ENCODE measurements at regions not wholly inside any gene's neighbourhood (a gene's known extent, or its start where the extent isn't known, plus 50 kb on each side); places are given as distances from the start of the nearest gene placed in this dataset.

GRCh38 chr17:73785496-73785895 is 141.3 kb upstream of the SDK2 start:
- no peak for DNase-seq (ENCODE audit: low read depth)

GRCh38 chr17:73785958-73786743 is 141.9 kb upstream of the SDK2 start:
- no peak for DNase-seq (ENCODE audit: low read depth)

GRCh38 chr17:73787076-73788059 is 143.1 kb upstream of the SDK2 start:
- DNase-seq (ENCODE audit: low read depth): no peak

GRCh38 chr17:73788111-73788510 is 143.9 kb upstream of the SDK2 start:
- no peak for DNase-seq (ENCODE audit: low read depth)

- no peak for DNase-seq (ENCODE audit: low read depth)
Measured at GRCh38 chr17:73791121-73791520, 146.9 kb upstream of the SDK2 start.

GRCh38 chr17:73791631-73792030 is 147.4 kb upstream of the SDK2 start:
- DNase-seq (ENCODE audit: low read depth): no peak

- DNase-seq (ENCODE audit: low read depth): no peak
Measured at GRCh38 chr17:73792994-73793393, 148.7 kb upstream of the SDK2 start.

GRCh38 chr17:73794336-73794735 is 150.1 kb upstream of the SDK2 start:
- no peak for DNase-seq (ENCODE audit: low read depth)

GRCh38 chr17:73795730-73796129 is 151.5 kb upstream of the SDK2 start:
- DNase-seq (ENCODE audit: low read depth): no peak

- DNase-seq (ENCODE audit: low read depth): no peak
Measured at GRCh38 chr17:73797594-73798110, 153.4 kb upstream of the SDK2 start.

GRCh38 chr17:73798111-73798748 is 154.0 kb upstream of the SDK2 start:
- no peak for DNase-seq (ENCODE audit: low read depth)

GRCh38 chr17:73799096-73799495 is 154.9 kb upstream of the SDK2 start:
- no peak for DNase-seq (ENCODE audit: low read depth)

- no peak for DNase-seq (ENCODE audit: low read depth)
Measured at GRCh38 chr17:73799781-73800627, 155.8 kb upstream of the SDK2 start.

GRCh38 chr17:73800893-73801292 is 156.6 kb upstream of the SDK2 start:
- no peak for DNase-seq (ENCODE audit: low read depth)

- no peak for DNase-seq (ENCODE audit: low read depth)
Measured at GRCh38 chr17:73801455-73802100, 157.3 kb upstream of the SDK2 start.

- DNase-seq (ENCODE audit: low read depth): no peak
Measured at GRCh38 chr17:73802314-73802713, 158.1 kb upstream of the SDK2 start.

GRCh38 chr17:73802871-73803270 is 158.6 kb upstream of the SDK2 start:
- DNase-seq (ENCODE audit: low read depth): no peak

GRCh38 chr17:73803964-73804435 is 159.8 kb upstream of the SDK2 start:
- DNase-seq (ENCODE audit: low read depth): no peak

GRCh38 chr17:73806768-73807167 is 162.5 kb upstream of the SDK2 start:
- DNase-seq (ENCODE audit: low read depth): no peak

- DNase-seq (ENCODE audit: low read depth): no peak
Measured at GRCh38 chr17:73813201-73813600, 169.0 kb upstream of the SDK2 start.

- DNase-seq (ENCODE audit: low read depth): no peak
Measured at GRCh38 chr17:73814075-73814474, 169.8 kb upstream of the SDK2 start.

Data from stimulated activated CD8-positive, alpha-beta memory T cell treated with anti-CD3 and anti-CD28 coated beads, Interleukin-15, amount 100 ng/mL, for 24 hours (primary cell).